GM23338 (cell line): ENCODE measurements at regions not wholly inside any gene's neighbourhood (a gene's known extent, or its start where the extent isn't known, plus 50 kb on each side); places are given as distances from the start of the nearest gene placed in this dataset.

Source experiments
- CREB1 ChIP-seq: fragments of 250-450 bp; sonication (Bioruptor Pico); IDR thresholded peaks from 2 replicates; pipeline ENCODE4 v1.5.0; 2020; ENCODE audit warnings: low read depth, mild to moderate bottlenecking, moderate library complexity
- EZH2 ChIP-seq: fragments of 200-600 bp; sonication (generic); IDR thresholded peaks from one replicate; pipeline ENCODE4 v1.8.0; 2017; ENCODE audit warnings: antibody characterized with exemption, mild to moderate bottlenecking, low read depth; ENCODE audit not compliant: unreplicated experiment
- EZH2phosphoT487 ChIP-seq: fragments of 200-600 bp; sonication (generic); IDR thresholded peaks from one replicate; pipeline ENCODE4 v1.8.1; 2018; ENCODE audit warnings: antibody characterized with exemption; ENCODE audit not compliant: unreplicated experiment
- POLR2AphosphoS5 ChIP-seq: IDR thresholded peaks from 2 replicates; pipeline ENCODE4 v1.6.1; 2016; ENCODE audit warnings: antibody characterized with exemption, low read depth
- STAT1 ChIP-seq: IDR thresholded peaks from one replicate; pipeline ENCODE4 v1.6.1; 2016; ENCODE audit warnings: antibody characterized with exemption; ENCODE audit not compliant: unreplicated experiment
- ZNF331 ChIP-seq: fragments of 250-450 bp; sonication (Bioruptor Pico); IDR thresholded peaks from 2 replicates; pipeline ENCODE4 v1.5.0; 2020; ENCODE audit warnings: low read depth, mild to moderate bottlenecking, moderate library complexity
- TF ChIP-seq, protein P1 (sequence below), 2 experiments: fragments of 200-600 bp in 1 of 2; sonication (generic) in 1 of 2; conservative IDR thresholded peaks; 2 replicates each; pipeline versions ENCODE4 v1.5.1 to v1.6.1; 2016 to 2017; ENCODE audit warnings: antibody characterized with exemption in 2 of 2, low read depth in 2 of 2, mild to moderate bottlenecking in 2 of 2, moderate library complexity in 1 of 2
- TF ChIP-seq, protein P2 (sequence below): IDR thresholded peaks from one replicate; pipeline ENCODE4 v1.6.1; 2018; ENCODE audit warnings: antibody characterized with exemption; ENCODE audit not compliant: unreplicated experiment
- TF ChIP-seq, protein P3 (sequence below): IDR thresholded peaks from 2 replicates; pipeline ENCODE4 v1.6.1; 2016; ENCODE audit warnings: antibody characterized with exemption

DNA sequence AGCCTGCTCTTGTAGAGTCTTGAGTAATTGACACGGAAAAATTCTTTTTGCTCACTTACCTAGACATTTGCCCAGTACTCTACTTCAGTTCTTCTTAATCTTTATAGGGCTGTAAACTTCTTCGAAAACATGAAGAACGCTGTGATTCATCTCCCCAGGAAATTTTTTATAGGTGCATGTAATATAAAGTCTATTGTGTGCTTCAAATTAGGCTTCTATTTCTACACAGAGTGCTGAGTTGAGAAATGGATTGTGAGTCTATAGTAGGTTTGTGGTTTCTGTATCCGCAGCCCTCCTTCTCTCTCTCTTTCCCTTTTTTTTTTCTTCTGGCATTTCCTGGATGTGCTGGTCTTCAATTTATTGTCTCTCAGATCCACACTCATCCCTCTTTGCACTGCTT lies 183.3 kb upstream of the DCBLD2 start:
- TF ChIP-seq, protein P1, sequence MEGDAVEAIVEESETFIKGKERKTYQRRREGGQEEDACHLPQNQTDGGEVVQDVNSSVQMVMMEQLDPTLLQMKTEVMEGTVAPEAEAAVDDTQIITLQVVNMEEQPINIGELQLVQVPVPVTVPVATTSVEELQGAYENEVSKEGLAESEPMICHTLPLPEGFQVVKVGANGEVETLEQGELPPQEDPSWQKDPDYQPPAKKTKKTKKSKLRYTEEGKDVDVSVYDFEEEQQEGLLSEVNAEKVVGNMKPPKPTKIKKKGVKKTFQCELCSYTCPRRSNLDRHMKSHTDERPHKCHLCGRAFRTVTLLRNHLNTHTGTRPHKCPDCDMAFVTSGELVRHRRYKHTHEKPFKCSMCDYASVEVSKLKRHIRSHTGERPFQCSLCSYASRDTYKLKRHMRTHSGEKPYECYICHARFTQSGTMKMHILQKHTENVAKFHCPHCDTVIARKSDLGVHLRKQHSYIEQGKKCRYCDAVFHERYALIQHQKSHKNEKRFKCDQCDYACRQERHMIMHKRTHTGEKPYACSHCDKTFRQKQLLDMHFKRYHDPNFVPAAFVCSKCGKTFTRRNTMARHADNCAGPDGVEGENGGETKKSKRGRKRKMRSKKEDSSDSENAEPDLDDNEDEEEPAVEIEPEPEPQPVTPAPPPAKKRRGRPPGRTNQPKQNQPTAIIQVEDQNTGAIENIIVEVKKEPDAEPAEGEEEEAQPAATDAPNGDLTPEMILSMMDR (conservative IDR thresholded peaks at IDR 0.05; ENCODE audit: low read depth in 2 of 2) = no peak
- no peak for TF ChIP-seq EZH2
- TF ChIP-seq EZH2phosphoT487 = no peak
- TF ChIP-seq POLR2AphosphoS5 = no peak
- TF ChIP-seq CREB1 (CRISPR knock-in tag) = no peak
- TF ChIP-seq, protein P2, sequence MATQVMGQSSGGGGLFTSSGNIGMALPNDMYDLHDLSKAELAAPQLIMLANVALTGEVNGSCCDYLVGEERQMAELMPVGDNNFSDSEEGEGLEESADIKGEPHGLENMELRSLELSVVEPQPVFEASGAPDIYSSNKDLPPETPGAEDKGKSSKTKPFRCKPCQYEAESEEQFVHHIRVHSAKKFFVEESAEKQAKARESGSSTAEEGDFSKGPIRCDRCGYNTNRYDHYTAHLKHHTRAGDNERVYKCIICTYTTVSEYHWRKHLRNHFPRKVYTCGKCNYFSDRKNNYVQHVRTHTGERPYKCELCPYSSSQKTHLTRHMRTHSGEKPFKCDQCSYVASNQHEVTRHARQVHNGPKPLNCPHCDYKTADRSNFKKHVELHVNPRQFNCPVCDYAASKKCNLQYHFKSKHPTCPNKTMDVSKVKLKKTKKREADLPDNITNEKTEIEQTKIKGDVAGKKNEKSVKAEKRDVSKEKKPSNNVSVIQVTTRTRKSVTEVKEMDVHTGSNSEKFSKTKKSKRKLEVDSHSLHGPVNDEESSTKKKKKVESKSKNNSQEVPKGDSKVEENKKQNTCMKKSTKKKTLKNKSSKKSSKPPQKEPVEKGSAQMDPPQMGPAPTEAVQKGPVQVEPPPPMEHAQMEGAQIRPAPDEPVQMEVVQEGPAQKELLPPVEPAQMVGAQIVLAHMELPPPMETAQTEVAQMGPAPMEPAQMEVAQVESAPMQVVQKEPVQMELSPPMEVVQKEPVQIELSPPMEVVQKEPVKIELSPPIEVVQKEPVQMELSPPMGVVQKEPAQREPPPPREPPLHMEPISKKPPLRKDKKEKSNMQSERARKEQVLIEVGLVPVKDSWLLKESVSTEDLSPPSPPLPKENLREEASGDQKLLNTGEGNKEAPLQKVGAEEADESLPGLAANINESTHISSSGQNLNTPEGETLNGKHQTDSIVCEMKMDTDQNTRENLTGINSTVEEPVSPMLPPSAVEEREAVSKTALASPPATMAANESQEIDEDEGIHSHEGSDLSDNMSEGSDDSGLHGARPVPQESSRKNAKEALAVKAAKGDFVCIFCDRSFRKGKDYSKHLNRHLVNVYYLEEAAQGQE = no peak
- no peak for TF ChIP-seq STAT1
- TF ChIP-seq ZNF331 (CRISPR knock-in tag) = no peak
- TF ChIP-seq, protein P3, sequence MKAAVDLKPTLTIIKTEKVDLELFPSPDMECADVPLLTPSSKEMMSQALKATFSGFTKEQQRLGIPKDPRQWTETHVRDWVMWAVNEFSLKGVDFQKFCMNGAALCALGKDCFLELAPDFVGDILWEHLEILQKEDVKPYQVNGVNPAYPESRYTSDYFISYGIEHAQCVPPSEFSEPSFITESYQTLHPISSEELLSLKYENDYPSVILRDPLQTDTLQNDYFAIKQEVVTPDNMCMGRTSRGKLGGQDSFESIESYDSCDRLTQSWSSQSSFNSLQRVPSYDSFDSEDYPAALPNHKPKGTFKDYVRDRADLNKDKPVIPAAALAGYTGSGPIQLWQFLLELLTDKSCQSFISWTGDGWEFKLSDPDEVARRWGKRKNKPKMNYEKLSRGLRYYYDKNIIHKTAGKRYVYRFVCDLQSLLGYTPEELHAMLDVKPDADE = no peak
